ENCODE measurements at regions not wholly inside any gene's neighbourhood (a gene's known extent, or its start where the extent isn't known, plus 50 kb on each side); places are given as distances from the start of the nearest gene placed in this dataset.
"Not testable (repeated sequence)": the region's sequence is repeated elsewhere in the genome, so short reads cannot be mapped to it uniquely, and the experiment has no call there.

GRCh38 chr5:173483599-173483998, 132.9 kb downstream of the BOD1 start:
- H4K20me1 ChIP-seq (ENCODE audit: insufficient read depth, low read length); H2BK5ac ChIP-seq (ENCODE audit: low read depth, low read length, poor library complexity, severe bottlenecking); CTCF ChIA-PET; H2BK120ac ChIP-seq (ENCODE audit: low read depth, low read length); H3K9ac ChIP-seq (ENCODE audit: low read depth, low read length); DNase-seq; H3K4ac ChIP-seq (ENCODE audit: low read depth, low read length); H3K4me3 ChIP-seq (ENCODE audit: insufficient read depth, low read depth, low read length); H3K27ac ChIP-seq (ENCODE audit: insufficient read depth, low read length); H3K4me1 ChIP-seq (ENCODE audit: control insufficient read depth, insufficient read depth, low read length); H4K8ac ChIP-seq (ENCODE audit: low read depth in 2 of 2, low read length in 2 of 2); H2BK15ac ChIP-seq (ENCODE audit: low read depth, low read length); H2AK9ac ChIP-seq (replicated peaks; ENCODE audit: low read depth, low read length, poor library complexity); H3K14ac ChIP-seq (replicated peaks; ENCODE audit: low read depth, low read length); H3K4me2 ChIP-seq (ENCODE audit: low read depth, low read length); H3K56ac ChIP-seq (ENCODE audit: extremely low read depth, insufficient read depth, low read length); H2BK20ac ChIP-seq (ENCODE audit: low read depth, low read length); H4K5ac ChIP-seq (ENCODE audit: low read depth, low read length); H3K18ac ChIP-seq (ENCODE audit: low read depth, low read length); H3K27me3 ChIP-seq (ENCODE audit: control insufficient read depth, insufficient read depth, low read length); H4K91ac ChIP-seq (ENCODE audit: insufficient read depth, low read depth, low read length); ATAC-seq (ENCODE audit: low read depth); BruUV-seq (replicated peaks); in situ Hi-C loops (cut with MboI; ENCODE audit: low sequenced_read_pairs); H3K36me3 ChIP-seq (ENCODE audit: control insufficient read depth, insufficient read depth, low read length); H2AFZ ChIP-seq (replicated peaks; ENCODE audit: low read length, poor library complexity); POLR2A ChIA-PET (ENCODE audit: unreplicated experiment); dilution Hi-C loops (cut with HindIII; ENCODE audit: low sequenced_read_pairs, unreplicated experiment); H3K23ac ChIP-seq (ENCODE audit: low read depth, low read length); intact Hi-C loops (cut with micrococcal nuclease); H3K79me1 ChIP-seq (ENCODE audit: low read depth in 1 of 2, low read length in 2 of 2); H3K9me3 ChIP-seq (ENCODE audit: control insufficient read depth, insufficient read depth, low read length): not testable (repeated sequence)
- Histone ChIP-seq H2AK5ac (ENCODE audit: low read depth, low read length) (0 out of 2 replicates have a peak overlapping the region, but pooled peaks have one; percentile 2), H3K9me1 (ENCODE audit: insufficient read depth, low read length) (peaks cover 10% of the 10 kb centered on the region)
- 100% methylated on average over 1 of the region's 3 CpGs; no CpG with 5 or more reads in 1 of the 2 experiments for WGBS, 2 experiments (ENCODE audit: extremely low coverage in 2 of 2, insufficient read length in 1 of 2)
